Activated CD4-positive, alpha-beta T cell treated with anti-CD3 and anti-CD28 coated beads for 24 hours (primary cell): ENCODE measurements at regions not wholly inside any gene's neighbourhood (a gene's known extent, or its start where the extent isn't known, plus 50 kb on each side); places are given as distances from the start of the nearest gene placed in this dataset.
"Not testable (repeated sequence)": the region's sequence is repeated elsewhere in the genome, so short reads cannot be mapped to it uniquely, and the experiment has no call there.

Experiments
- DNase-seq, 2 donors: peaks; one replicate each; pipeline ENCODE4 v3.0.0-alpha.2; 2020; ENCODE audit warnings: low read depth in 2 of 2

DNA sequence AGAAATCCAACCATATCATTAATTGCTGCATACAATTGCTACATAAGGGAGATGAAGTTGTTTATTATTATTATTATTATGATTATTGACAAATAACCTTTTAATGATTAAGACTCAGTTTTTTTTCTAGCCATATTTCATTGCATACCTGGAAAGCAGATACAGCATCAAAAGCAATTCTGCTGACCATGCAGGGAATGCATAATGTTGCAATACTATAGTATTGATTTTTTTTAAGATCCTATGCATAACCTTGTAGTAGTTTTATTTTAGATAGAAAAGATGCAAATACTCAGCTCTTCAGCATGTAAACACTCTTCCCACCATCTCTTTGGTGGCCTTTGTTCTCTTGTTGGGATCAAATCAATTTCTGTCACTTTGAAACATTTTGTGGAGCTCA, 300.9 kb upstream of the MAP3K7 start:
- DNase-seq = no peak

DNA sequence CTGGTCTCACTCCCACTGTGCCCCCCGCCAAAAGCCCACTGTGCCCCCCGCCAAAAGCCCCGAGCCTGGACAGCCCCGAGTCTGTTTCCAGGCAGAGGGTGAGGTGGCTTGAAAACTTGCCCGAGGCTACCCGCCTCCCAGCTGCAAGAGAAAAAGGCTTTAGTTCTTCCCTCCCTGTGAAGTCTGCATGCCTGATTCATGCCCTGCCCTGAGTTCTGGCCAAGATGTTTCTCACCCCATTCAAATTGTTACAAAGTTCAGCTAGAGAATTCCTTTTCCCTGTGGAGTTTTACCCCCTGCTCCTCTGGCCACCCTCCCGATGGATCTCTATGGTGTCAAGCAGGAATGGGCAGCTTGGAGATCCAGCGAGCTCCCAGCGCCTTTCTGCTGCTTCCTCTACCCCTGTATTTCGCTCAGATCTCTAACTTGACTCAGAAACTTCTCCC, 298.8 kb upstream of the MAP3K7 start:
- DNase-seq = no peak

DNA sequence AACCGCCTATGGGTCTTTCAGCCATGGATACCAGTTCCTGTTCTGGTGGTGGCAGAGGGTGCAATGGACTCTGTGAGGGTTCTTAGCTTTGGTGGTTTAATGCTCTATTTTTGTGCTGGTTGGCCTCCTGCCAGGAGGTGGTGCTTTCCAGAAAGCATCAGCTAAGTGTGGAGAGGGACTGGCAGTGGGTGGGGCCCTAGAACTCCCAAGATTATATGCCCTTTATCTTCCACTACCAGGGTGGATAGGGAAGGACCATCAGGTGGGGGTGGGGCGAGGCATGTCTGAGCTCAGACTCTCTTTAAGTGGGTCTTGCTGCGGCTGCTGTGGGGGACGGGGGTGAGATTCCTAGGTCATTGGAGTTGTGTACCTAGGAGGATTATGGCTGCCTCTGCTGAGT, 298.3 kb upstream of the MAP3K7 start:
- DNase-seq = not testable (repeated sequence)

DNA sequence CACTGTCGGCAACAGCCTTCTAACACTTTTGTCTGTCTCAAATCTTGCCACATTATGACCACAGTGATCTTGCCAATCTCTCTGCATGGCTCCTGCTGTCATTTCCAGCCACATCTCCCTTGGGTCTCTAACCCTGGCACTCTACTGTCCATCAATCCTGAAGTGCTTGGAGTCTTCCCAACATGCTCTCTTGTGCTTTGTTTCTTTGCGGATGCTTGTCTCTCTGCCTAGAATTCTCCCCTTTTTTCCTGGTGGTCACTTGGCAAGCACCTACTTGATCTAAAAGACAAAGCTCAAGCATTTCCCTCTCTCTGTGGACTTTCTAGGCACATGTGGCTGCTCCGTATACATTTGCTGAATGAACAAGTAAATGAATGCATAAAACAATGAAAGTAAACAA, 290.7 kb upstream of the MAP3K7 start:
- no peak for DNase-seq

DNA sequence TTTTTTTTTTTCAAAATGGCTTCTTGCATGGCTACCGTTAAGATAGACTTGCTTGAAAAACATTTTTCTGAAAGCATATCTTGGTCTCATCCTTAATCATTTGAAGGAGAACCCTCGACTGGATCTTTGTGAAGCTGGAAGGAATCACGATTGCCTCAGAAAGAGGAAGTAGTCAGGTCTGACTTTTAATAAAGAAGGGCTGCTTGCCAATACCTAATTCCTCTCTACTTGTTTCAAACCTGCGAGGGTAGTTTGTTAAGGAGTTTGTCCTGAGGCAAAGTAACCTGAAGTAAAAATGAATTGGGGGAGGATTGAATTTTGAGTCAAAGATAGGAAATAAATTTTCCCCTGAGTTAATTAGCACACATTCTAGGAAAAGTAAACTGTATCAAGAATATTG, 288.1 kb upstream of the MAP3K7 start:
- no peak for DNase-seq

DNA sequence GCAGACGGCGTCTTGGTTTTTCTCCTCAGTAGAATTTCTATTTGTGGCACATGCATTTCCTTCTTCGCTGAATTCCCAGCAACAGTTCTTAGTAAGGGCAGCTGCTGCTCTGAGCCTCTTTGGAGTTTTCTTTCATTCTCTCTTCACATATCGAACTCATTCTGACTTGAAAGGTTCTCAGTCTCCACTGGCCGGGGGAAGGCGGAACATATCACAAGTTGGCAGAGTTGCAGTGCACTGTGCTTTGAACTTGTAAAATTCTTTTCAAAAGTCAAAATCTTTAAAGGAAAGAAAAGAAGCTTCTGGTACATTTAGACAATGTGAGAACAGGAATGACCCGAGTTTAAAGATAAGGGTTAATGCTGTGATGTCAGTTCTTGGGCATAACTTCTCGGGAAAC, 286.1 kb upstream of the MAP3K7 start:
- no peak for DNase-seq

DNA sequence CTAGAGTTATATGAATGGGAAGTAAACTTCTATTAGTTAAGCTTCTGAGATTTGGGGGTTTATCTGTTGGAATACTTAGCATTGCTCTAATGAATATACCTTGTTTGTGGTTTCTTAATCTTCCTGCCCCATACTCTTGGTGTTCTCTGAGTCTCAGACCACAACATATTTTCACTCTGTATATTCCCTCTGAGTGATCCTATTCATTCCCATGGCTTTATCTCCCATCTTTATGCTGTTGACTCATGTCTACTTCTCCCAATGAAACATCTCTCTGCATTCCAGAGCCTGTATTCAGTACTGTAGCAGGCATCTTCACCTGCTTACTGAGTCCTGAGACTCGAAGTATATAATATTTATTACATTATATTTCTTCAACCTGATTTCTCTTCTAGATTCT, 283.7 kb upstream of the MAP3K7 start:
- DNase-seq = no peak

DNA sequence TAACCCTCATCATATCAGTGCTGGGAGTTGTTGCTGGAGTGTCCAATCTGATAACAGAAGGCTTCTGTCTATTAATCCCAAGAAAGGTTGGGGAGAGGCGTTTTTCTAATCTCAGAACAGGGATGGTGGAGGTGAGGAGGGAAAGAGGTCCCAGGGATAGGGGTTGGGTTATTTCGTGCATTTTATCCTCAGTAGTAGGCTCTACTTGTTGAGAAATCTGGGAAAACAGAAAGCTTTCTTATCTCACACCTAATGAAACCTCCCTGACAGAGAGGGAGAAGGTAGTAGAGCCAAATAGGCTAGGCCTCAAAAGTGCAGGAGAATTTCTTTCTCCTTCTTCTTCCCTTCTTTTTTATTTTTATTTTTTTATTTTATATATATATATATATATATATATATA, 281.8 kb upstream of the MAP3K7 start:
- DNase-seq = no peak

DNA sequence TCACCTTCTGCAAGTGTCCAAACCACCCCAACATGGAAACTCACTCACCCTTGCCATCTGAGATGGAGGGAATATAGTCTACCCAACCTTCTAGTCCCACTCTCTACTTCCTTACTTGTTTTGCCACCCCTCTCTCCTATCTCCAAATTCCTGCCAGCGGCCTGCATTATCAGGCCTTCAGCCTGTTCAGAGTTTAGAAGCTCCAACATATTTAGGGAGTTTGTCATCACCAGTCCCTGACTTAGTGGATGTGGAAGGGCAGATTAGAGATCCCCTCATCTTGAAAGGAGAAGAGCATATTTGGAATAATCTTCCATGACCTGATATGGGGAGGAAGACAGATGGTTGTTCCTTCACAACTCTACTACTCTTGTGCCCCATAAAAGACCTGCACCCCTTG, 281.4 kb upstream of the MAP3K7 start:
- DNase-seq = no peak

DNA sequence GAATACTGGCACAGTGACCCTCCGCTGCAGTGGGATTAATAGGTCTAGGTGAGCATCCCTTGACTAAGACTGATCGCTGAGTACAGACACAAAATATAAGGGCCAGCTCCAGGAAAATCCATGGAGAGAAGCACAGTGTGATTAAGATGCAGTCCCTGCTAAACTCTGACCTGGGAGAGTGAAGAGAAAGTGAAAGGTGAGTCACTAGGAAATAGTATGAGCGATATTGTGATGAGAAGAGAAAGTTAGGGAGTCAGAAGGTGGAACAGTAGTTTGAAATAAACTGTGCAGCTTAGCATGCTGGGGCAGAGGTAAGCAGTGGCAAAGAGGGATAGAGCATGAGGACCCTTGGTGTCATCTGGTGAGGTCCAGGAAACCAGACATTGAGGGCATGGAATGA, 278.6 kb upstream of the MAP3K7 start:
- no peak for DNase-seq

DNA sequence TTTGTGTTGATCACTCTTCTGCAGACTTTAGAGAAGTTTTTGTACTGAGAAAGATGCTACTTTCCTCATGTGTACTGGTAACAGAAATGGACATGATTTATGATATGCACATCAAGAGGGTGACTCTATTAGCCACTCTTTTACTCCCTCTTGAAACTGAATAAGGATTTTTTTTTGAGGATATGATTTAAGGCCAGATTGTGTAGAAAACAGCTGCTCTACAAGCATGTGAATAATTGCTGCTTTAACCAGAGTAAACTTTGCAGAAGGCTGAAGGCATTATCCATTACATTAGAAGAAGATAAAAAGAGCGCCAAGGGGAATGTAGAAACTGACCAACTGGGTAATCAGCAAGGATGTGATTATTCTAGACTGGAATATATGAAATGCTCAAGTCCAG, 276.2 kb upstream of the MAP3K7 start:
- no peak for DNase-seq

DNA sequence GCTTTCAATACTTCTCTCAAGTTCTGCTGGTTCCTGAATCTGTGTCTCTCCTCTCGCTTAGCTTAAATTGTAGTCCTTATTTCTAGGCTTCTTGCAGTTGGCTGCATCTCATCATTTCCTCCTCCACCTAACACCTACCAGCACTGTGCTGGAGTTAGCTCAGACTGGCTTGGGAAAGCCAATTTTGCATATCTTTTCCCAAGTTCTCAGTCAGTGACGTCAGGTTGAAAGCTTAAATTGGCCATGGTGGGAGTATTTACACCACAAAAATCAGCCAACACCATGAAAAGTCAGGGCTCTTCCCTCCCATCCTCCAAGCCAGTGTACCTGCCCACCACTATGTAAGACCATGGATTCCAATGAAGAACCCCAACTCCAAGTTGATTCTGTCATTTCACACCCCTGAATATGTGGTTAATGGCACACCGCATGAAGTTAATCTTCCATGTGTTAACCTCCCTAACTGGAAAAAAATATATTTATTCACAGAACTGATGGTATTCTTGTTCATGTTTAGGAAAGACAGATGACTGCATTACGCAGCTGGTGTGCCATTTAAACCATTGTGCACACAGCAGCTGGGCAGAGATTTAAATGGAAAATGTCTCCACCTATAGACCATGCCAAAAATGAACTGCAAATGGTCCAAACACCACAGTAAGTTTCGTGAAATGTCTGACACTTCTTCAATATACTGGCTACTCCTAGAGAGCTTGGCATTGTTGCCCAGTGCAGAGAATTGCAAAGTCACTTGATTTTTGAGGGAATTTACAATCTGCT, 274.1 kb upstream of the MAP3K7 start:
- no peak for DNase-seq

DNA sequence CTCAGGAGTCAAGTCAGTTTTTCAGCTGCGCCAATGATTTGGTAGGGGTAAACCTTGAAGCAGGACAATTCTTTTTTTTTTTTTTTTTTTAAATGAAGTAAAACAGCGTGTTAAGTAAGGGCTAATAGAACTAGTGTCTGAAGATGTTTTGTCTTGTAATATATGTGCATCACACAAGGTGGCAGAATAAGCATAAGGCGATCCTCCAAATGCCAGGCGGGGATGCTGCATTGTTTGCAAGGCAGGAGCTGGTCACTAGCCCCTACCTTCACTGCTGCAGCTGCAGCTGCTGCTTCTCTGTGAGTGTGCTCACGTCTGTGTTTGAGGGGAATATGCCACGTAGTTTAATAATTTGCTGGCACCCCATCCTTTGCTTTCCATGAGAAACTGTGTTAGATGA, 272.7 kb upstream of the MAP3K7 start:
- no peak for DNase-seq

DNA sequence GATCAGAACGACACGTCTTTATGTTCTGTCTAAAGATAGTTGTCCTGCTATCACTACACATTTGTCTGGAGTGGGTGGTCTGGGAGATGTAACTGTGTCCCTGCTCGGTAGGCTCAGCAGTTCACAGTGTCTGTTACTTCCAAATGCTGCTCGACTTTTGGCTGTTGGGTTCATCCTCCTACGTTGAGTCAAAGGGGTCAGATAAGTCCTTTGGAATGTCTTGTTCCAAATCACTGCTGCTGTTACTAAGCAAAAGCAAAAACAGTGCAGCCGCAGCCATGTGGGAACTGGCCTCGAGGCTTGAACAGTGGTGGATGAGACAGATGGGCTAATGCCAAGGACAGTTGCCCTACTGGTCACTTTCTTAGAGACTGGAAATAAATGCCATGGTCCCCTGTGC, 272.2 kb upstream of the MAP3K7 start:
- no peak for DNase-seq

DNA sequence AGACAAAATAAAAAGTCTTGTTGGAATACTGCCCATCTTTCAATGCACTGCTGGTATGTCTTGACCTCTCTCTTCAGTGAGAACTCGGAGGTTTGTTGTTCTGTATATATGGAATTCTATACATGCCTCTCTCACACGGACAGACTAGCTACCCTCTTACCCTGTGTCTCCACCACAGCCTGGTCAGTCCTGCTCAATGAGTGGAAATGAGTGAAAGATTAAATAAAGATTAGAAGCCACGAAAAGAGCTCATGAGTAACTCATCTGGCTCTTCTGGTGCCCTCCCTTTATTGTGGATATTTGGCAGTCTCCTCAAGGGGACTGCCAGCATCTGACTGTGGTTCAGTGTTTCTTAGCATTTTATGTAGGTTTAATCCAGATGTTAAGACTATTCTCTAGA, 262.8 kb upstream of the MAP3K7 start:
- no peak for DNase-seq

DNA sequence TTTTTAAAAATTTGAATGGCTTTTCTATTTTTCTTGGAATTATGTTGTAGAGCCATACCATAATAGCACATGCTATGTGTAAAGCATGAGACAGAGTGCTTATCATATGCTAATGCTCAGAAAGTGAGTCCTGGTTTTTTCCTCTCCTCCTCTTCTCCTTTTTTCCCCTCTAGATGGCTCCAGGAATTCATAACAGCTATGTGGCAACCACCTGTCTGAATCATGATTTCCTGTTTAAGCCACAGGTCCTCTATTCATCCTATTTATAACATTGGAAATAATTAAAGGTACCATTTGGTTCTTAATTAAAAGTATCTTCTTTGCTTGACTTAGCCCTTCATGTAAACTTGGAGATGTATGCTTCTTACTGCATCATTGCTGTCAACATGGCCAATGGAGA, 260.0 kb upstream of the MAP3K7 start:
- DNase-seq = no peak

DNA sequence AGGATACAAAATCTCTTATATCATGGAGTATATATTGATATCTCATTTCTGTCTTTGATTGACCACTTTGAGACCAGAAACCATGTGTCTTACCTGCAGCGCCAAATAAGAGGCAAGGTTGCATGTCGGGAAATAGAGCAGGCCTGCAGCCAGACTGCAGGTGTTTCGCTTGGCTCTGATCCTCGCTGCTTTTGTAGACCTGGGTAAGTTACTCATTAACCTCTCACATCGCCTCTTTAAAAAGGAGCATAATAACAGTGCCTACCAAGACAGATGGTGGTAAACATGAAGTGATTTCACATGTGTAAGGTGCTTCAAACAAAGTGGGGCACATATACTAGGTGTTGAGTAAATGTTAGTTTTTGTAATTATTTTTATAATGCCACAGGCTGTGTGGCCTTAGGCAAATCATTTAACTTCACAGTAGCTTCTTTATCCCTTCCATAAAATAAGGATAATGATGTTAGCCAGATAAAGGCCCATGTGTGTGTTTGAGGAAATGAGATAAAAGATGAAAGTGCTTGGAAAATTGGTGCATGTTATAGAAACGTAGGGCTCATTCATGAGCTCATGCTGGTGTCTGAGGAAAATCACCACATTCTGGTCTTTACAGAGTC, 248.8 kb upstream of the MAP3K7 start:
- no peak for DNase-seq

DNA sequence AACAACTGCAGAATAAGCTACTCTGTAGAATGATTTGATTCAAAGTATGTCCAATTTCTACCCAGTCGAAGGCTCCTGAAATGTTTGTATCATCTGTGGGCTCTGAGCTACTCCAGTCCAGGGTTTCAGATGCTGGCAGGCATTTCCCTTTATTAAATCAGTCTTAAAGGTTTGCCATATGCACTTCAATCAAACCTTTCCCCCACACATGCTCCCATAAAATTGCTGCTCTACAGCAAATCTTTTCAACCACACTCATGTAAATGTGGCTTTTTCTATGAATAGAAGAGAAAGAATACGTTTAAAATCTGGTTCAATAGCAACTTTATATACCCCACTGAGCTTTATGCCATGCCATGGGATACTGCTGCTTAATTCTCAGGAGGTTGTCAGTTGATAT, 242.4 kb upstream of the MAP3K7 start:
- DNase-seq = no peak

DNA sequence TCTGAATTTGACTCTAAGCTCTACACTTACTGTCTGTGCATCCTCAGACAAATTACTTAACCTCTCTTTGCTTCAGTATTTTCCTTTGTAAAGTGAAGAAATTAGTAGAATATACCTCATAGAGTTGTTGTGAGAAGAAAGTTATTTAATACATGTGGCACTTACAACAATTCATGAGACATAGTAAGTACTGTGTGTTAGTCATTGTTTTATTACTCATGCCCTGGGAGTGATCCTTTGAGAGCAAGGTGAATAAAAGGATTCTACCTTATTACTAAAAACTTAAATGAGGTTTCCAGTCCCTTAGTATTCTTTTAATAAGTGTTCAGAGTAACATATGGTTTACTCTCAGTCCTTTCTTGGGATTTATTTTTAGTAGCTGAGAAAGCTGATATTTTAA, 233.6 kb upstream of the MAP3K7 start:
- DNase-seq = no peak

DNA sequence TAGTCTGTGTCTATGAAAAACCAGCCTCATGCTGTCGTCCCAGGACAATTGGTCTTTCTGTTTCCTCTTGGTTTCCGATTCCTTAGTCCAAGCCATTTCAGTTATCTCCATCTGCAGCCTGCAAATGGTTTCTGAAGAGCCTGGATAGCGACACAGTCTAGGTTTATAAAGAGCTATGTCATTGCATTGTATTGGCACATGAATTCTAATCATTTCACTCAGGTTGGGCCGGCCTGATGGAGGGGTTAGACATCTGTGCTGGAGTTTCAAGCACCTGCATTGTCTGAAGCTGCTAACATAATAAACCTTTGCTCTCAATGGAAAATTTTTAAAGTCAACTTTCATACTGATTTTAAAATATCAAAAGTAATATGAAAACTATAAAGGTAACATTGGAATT, 232.6 kb upstream of the MAP3K7 start:
- no peak for DNase-seq

DNA sequence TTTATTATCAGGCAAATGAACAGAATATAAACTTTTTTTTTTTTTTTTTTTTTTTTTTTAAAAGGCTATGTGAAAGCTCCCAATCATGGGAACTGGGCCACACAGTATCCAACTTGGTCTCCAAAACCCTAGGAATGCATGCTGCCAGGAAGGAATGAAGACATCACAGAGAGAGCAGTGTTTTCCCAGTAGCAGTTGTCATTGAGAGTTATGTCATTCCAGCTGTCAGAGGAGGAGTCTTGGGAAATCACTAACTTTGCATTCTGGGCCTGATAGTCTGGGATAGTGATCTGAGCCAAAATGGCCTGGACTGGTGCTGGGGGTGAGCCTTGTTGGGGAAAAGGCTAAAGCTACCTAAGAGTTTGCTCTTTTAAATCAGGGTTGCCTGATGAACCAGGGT, 231.3 kb upstream of the MAP3K7 start:
- no peak for DNase-seq

DNA sequence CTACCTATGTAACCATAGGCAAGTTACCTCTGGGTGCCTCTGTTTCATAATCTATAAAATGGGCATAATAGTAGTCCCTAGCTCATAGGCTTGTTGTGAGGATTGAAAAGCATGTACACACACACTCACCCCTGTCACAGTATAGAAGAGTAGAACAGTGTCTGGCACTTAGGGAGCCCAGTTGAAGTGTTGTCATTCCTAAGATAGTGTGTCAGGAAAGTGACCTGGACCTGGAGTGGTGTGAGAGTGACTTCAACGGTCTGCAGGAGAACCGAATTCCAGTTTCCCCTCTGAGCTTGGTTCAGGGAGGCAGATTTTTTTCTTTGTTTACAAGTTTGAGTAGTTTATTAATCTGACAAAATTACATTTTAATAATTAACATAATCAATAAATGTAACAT, 229.9 kb upstream of the MAP3K7 start:
- no peak for DNase-seq

DNA sequence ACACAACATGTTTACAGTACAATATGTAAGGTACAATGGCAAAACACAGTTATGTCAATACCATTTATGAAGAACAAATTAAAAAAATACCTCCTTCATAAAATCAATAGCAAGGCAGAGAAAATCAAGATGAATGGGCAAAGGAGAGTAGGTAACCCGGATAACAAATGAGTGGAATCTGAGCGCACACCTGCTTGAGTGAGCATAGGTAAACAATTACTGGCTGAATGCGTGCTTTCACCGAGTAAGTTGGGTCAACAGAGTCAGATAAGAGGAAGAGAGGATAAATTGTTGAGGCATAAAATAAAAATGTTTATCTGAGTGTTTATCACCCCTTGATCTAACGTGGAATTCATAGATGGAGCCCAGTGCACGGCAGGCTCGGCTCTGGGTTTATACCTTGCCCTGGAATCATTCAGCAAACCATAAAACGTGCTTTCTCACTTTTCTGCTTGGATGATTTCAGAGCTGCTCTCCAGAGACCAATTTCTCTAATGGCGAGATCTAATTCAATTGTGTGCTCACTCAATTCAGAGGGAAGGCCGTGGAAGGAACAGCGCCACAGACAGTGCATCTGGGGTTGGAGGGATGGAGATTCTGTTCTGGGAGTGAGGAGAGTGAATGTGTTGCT, 224.8 kb upstream of the MAP3K7 start:
- DNase-seq = no peak
